Upper lobe of left lung (tissue), 4 donors: ENCODE measurements at regions not wholly inside any gene's neighbourhood (a gene's known extent, or its start where the extent isn't known, plus 50 kb on each side); places are given as distances from the start of the nearest gene placed in this dataset.

Source experiments
- CTCF ChIP-seq, 6 experiments: fragments of 450-650 bp in 4 of 6; fragments of 200-600 bp in 2 of 6; sonication (generic) in 2 of 6; IDR thresholded peaks; one replicate each; pipeline ENCODE4 v1.5.1; 2016 to 2019; ENCODE audit warnings: antibody characterized with exemption in 6 of 6
- POLR2A ChIP-seq, 4 donors: fragments of 450-650 bp; IDR thresholded peaks; one replicate each; pipeline ENCODE4 v1.5.1; 2016 to 2017; ENCODE audit warnings: antibody characterized with exemption in 4 of 4, mild to moderate bottlenecking in 2 of 4
- POLR2AphosphoS5 ChIP-seq, 2 donors: sonication (generic); formaldehyde crosslinking; IDR thresholded peaks; one replicate each; pipeline ENCODE4 v1.5.1; 2017; ENCODE audit warnings: antibody characterized with exemption in 2 of 2

- no peak for TF ChIP-seq POLR2AphosphoS5 (IDR thresholded peaks at IDR 0.05)
- TF ChIP-seq CTCF (IDR thresholded peaks at IDR 0.05), result no peak
- TF ChIP-seq POLR2A (IDR thresholded peaks at IDR 0.05), result no peak
Measured at GRCh38 chrX:140916872-140917271, 85.5 kb upstream of the SPANXB1 start.
